ENCODE measurements at regions not wholly inside any gene's neighbourhood (a gene's known extent, or its start where the extent isn't known, plus 50 kb on each side); places are given as distances from the start of the nearest gene placed in this dataset.
A peak's percentile ranks its signal among the peaks of the same experiment; 100 is the strongest.

DNA sequence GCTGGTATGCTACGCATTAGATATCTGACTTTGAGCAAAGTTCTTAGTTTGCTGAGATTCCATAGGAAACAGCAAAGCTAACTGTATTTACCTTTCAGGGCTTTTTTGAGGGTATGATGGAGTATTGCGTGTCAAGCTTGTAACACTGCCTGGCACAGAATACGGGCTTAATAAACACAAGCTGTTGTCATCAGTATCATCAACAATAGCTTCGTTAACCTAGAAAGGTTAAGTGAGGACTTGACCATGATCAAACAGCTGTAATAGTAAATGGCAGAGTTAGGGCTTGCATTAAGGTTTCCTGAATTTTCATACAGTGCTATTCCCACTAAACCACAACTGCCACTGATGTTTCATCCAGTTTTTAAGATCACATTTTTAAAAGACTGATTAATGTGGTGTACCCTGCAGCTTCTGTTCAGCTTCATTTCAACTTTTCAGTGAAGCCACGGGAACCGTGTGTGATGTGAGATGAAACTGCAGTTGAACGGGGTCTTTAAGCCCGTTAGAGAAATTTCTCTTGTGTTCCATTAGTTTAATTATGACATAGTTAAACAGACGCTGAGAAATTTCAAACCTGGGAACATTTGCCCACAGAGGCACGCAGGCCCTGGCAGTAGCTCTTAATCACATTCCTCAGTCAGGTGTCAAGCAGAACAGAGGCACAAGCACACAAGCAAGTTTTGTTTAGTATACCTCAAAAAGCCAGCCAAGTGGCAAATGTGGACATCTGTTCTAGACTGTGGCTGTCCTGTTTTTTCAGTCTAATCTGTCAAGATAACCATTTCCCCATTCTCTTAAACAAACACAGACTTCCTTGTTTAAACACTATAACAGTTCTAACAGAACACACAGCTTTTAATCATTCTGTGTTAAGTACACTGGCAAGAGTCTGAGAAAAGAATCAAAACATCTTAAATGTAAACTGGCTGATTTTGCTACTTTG lies 147.1 kb downstream of the ZNF608 start (continued):
- TF ChIP-seq, protein P1, sequence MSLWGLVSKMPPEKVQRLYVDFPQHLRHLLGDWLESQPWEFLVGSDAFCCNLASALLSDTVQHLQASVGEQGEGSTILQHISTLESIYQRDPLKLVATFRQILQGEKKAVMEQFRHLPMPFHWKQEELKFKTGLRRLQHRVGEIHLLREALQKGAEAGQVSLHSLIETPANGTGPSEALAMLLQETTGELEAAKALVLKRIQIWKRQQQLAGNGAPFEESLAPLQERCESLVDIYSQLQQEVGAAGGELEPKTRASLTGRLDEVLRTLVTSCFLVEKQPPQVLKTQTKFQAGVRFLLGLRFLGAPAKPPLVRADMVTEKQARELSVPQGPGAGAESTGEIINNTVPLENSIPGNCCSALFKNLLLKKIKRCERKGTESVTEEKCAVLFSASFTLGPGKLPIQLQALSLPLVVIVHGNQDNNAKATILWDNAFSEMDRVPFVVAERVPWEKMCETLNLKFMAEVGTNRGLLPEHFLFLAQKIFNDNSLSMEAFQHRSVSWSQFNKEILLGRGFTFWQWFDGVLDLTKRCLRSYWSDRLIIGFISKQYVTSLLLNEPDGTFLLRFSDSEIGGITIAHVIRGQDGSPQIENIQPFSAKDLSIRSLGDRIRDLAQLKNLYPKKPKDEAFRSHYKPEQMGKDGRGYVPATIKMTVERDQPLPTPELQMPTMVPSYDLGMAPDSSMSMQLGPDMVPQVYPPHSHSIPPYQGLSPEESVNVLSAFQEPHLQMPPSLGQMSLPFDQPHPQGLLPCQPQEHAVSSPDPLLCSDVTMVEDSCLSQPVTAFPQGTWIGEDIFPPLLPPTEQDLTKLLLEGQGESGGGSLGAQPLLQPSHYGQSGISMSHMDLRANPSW (CRISPR knock-in tag; IDR thresholded peaks at IDR 0.05; ENCODE audit: borderline replicate concordance), result peak; percentile 71; the same call in 1 of the 2 replicates
- no peak for TF ChIP-seq ZFP62 (CRISPR knock-in tag; IDR thresholded peaks at IDR 0.05)
- TF ChIP-seq HCFC1 (IDR thresholded peaks at IDR 0.05; ENCODE audit: low read depth, low read length), result no peak
- TF ChIP-seq TRIM24 (CRISPR knock-in tag; IDR thresholded peaks at IDR 0.05), result no peak
- no peak for TF ChIP-seq ARID2 (CRISPR knock-in tag; IDR thresholded peaks at IDR 0.05; ENCODE audit: borderline replicate concordance)
- peak; percentile 77 for TF ChIP-seq DPF2 (CRISPR knock-in tag; IDR thresholded peaks at IDR 0.05; ENCODE audit: borderline replicate concordance, low read depth)
- no peak for TF ChIP-seq ZNF383 (CRISPR knock-in tag; IDR thresholded peaks at IDR 0.05; ENCODE audit: borderline replicate concordance)
- no peak for TF ChIP-seq HNRNPK (IDR thresholded peaks at IDR 0.05; ENCODE audit: low read depth, low read length, poor library complexity, severe bottlenecking)
- TF ChIP-seq ZNF556 (CRISPR knock-in tag; IDR thresholded peaks at IDR 0.05; ENCODE audit: borderline replicate concordance), result no peak
- no peak for TF ChIP-seq DNMT1 (CRISPR knock-in tag; IDR thresholded peaks at IDR 0.05)
- TF ChIP-seq KLF15 (CRISPR knock-in tag; IDR thresholded peaks at IDR 0.05; ENCODE audit: borderline replicate concordance), result no peak
- TF ChIP-seq ISX (CRISPR knock-in tag; conservative IDR thresholded peaks at IDR 0.05), result no peak
- TF ChIP-seq, protein P2, sequence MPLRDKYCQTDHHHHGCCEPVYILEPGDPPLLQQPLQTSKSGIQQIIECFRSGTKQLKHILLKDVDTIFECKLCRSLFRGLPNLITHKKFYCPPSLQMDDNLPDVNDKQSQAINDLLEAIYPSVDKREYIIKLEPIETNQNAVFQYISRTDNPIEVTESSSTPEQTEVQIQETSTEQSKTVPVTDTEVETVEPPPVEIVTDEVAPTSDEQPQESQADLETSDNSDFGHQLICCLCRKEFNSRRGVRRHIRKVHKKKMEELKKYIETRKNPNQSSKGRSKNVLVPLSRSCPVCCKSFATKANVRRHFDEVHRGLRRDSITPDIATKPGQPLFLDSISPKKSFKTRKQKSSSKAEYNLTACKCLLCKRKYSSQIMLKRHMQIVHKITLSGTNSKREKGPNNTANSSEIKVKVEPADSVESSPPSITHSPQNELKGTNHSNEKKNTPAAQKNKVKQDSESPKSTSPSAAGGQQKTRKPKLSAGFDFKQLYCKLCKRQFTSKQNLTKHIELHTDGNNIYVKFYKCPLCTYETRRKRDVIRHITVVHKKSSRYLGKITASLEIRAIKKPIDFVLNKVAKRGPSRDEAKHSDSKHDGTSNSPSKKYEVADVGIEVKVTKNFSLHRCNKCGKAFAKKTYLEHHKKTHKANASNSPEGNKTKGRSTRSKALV (CRISPR knock-in tag; IDR thresholded peaks at IDR 0.05), result no peak
- no peak for TF ChIP-seq RBFOX2 (IDR thresholded peaks at IDR 0.05; ENCODE audit: low read depth, low read length)
- peak; percentile 96; the same call in 1 of the 2 replicates for TF ChIP-seq AHDC1 (CRISPR knock-in tag; IDR thresholded peaks at IDR 0.05; ENCODE audit: borderline replicate concordance)
- TF ChIP-seq ZFP37 (CRISPR knock-in tag; IDR thresholded peaks at IDR 0.05; ENCODE audit: borderline replicate concordance), result no peak
- no peak for TF ChIP-seq ATRX (CRISPR knock-in tag; IDR thresholded peaks at IDR 0.05; ENCODE audit: borderline replicate concordance)
- TF ChIP-seq ZSCAN9 (CRISPR knock-in tag; IDR thresholded peaks at IDR 0.05; ENCODE audit: borderline replicate concordance), result 0 out of 2 replicates have a peak, but pooled peaks have one; percentile 64
- TF ChIP-seq GATAD1 (CRISPR knock-in tag; IDR thresholded peaks at IDR 0.05), result peak; percentile 59
